ENCODE measurements at regions not wholly inside any gene's neighbourhood (a gene's known extent, or its start where the extent isn't known, plus 50 kb on each side); places are given as distances from the start of the nearest gene placed in this dataset.

- no peak for DNase-seq (ENCODE audit: low spot score)
- in situ Hi-C loops (cut with HindIII; ENCODE audit: low sequenced_read_pairs), result no loop called here
These were observed 233.7 kb downstream of the COG6 start for GRCh38 chr13:39888865-39889810.

GRCh38 chr13:39890537-39890936 lies 235.1 kb downstream of the COG6 start:
- no peak for DNase-seq (ENCODE audit: low spot score)
- in situ Hi-C loops (cut with HindIII; ENCODE audit: low sequenced_read_pairs), result no loop called here

GRCh38 chr13:39892721-39893685 lies 237.5 kb downstream of the COG6 start:
- in situ Hi-C loops (cut with HindIII; ENCODE audit: low sequenced_read_pairs), result no loop called here

DNA sequence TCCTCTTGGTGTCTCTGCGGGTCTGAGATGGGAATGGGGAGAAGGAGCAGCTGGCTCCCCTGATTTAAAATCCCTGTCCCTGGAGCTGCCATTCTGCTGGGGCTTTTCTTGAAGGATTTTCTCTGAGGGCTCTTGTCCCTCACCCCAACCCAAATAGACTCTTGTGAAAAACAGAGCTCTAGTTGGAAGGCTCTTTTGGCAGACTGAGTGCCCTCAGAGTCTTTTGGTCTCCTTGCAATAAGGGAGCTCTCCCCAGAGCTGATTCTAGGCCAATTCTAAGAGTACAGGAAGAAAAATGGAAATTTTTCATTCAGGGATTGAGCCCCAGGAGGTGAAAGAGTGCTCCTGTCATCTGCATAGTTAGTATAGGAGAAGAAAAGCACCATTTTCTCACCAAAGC lies 238.3 kb downstream of the COG6 start:
- in situ Hi-C loops (cut with HindIII; ENCODE audit: low sequenced_read_pairs), result no loop called here
- DNase-seq (ENCODE audit: low spot score), result no peak

More at GRCh38 chr13:39892721-39893685, 237.5 kb downstream of the COG6 start:
- DNase-seq (ENCODE audit: low spot score), result no peak

DNA sequence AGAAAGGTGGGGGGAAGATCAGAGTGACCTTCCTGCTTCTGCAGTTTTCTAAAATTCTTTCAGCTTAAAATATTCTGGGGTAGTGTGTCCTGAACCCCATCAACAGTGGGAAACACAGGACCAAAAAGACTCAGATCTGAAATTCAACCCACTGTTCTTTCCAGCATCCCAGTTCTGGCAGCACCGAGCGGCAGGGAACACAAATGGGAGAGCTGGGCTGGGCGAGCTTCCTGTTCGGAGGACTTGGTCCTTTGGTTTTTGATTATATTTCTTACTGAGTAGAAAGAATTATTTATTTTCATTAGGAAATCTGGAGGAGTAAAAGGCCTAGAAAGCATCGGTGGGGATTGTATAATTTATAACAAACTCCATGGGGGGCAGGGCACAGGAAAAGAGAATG lies 239.1 kb downstream of the COG6 start:
- no peak for DNase-seq (ENCODE audit: low spot score)
- in situ Hi-C loops (cut with HindIII; ENCODE audit: low sequenced_read_pairs), result no loop called here

DNA sequence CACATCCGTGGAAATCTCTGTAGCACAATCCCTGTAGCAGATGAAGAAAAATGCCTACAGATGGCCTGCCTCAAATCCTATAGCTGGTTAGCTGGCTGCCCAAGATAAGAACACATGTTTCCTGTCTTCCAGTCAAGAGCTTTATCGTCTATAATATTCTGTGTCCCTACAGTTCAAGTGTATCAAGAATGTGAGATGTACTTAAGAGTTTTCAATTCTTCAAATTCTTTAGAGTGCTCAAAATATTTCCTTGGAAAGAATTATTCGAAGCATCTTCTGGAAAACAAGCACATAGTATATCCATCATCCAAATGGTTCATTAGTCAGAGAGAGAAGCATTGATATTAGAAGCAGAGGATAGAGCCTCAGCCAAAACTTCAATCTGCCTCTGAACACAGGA lies 239.8 kb downstream of the COG6 start:
- no peak for DNase-seq (ENCODE audit: low spot score)

DNA sequence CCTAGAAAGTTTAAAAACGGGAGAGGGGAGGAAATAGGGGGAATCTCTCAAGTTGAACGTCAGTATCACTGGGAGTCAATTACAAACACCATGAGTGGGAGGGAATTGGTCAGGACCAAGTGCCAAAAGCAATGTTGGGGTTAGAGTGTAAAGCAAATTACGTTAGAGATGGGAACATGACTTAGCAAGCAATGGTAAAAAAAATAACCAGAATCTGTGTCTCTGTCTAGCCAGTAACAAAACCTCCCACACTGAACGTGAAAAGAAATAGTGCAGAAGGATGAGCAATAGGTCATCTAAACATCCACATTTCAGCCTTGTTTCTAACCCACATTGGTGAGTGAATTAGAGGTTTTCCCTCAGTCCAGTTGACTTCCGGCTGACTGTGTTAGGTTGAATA lies 242.2 kb downstream of the COG6 start:
- in situ Hi-C loops (cut with HindIII; ENCODE audit: low sequenced_read_pairs), result no loop called here
- DNase-seq (ENCODE audit: low spot score), result no peak

More for the DNA sequence above, 239.8 kb downstream of the COG6 start:
- in situ Hi-C loops (cut with HindIII; ENCODE audit: low sequenced_read_pairs), result no loop called here

DNA sequence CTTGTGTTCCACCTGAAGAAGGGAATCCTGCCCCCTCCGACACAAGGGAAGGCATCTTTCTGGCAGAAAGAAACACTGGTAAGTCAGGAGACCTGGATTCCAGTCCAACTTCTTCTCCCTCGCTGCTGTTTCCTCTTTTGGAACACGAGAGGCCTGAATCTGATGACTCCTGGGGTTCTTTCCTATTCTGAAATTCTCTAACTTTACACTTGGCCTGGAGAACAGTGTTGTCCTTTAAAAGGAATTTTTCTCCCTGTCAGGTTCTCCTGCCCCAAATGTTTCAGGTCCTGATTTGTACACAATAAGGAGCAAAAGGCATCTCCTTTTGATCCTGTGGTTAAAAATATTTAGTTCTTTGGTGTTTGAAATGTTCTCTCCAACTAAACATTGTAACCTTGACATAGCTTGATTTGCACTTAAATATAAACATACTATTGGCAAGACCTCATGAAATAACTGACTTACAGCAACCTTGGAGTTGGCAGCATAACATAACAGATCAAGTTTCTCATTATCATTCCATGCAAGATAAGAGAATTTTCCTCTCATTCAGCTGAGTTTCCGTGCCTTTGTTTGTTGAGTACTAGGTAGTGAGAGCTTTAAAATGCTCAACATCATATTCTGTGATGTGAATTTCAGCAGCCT lies 244.8 kb downstream of the COG6 start:
- DNase-seq (ENCODE audit: low spot score), result no peak
- in situ Hi-C loops (cut with HindIII; ENCODE audit: low sequenced_read_pairs), result no loop called here

GRCh38 chr13:39904959-39905358 lies 249.5 kb downstream of the COG6 start:
- in situ Hi-C loops (cut with HindIII; ENCODE audit: low sequenced_read_pairs), result no loop called here
- no peak for DNase-seq (ENCODE audit: low spot score)

DNA sequence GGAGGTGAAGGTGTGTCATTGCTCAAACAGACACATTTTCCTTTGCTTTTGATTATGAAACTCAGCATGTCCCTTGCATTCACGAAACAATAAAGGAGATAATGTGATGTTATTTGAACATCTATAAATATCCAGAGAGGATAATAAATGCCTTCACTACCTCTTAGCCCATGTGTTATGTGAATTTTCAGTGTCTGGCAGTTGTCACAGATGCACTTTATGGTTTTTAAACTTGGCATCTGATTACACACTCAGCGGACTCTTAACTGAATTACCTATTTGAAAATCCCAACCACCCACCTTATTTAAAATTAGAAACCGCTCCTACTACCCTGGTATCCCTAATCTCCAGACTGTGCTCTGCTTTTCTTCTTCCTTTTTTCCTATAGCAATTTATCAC lies 254.2 kb downstream of the COG6 start:
- DNase-seq (ENCODE audit: low spot score), result no peak

DNA sequence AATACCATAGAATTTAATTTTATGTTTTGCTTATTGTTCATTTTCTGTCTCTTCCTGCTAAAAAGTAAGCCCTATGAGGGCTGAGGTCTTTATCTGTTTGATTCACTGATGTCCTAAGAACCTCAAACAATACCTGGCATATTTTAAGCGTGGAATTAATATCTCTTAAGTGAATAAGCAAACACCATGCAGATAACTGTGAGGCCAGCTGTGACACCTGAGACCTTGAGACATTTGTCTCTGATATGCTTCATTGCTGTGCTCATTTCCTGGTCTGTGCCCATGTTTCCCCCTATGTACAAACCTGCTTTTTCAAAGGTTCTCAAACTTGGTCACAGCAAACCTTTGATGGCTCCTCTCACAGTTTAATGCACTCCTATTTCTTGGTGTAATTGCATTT lies 254.6 kb downstream of the COG6 start:
- in situ Hi-C loops (cut with HindIII; ENCODE audit: low sequenced_read_pairs), result no loop called here
- no peak for DNase-seq (ENCODE audit: low spot score)

More for the DNA sequence above, 254.2 kb downstream of the COG6 start:
- in situ Hi-C loops (cut with HindIII; ENCODE audit: low sequenced_read_pairs), result no loop called here

- DNase-seq (ENCODE audit: low spot score), result no peak
- in situ Hi-C loops (cut with HindIII; ENCODE audit: low sequenced_read_pairs), result no loop called here
These were observed 255.4 kb downstream of the COG6 start for GRCh38 chr13:39910833-39911232.

DNA sequence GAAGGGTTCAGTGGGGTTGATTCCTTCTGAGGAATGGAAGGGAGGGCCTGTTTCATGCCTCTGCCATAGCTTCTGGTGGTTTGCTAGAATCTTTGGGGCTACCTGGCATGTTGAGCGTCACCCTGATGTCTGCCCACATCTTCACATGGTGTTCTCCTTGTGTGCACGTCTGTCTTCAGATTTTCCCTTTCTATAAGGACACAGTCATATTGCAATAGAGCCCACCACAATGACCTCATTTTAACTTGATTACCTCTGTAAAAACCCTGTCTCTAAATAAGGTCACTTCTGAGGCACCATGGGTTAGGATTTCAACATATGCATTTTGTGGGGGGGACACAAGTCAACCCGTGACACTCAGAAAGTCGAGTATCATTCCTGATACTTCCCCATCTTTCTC lies 257.9 kb downstream of the COG6 start:
- DNase-seq (ENCODE audit: low spot score), result no peak
- in situ Hi-C loops (cut with HindIII; ENCODE audit: low sequenced_read_pairs), result no loop called here

GRCh38 chr13:39913928-39914327 lies 258.5 kb downstream of the COG6 start:
- in situ Hi-C loops (cut with HindIII; ENCODE audit: low sequenced_read_pairs), result no loop called here
- no peak for DNase-seq (ENCODE audit: low spot score)

DNA sequence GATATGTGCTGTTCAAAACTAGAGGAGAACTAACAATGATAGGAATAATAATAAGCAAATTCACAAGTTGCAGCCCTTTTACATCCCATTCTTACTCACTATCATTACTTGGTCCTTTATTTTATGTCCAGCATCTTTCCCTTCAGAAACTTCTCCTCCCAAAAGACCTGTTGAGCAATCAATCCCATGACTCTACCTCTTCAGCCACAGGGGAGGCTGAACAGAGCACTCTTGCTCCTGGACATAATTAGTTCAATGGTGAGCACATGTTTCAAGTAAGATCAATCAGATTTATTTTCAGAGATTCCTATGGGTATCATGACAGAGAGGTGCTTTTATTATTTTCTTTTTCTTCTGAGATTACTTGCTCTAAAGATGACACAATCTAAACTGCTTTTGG lies 260.0 kb downstream of the COG6 start:
- DNase-seq (ENCODE audit: low spot score), result no peak
- in situ Hi-C loops (cut with HindIII; ENCODE audit: low sequenced_read_pairs), result no loop called here

- in situ Hi-C loops (cut with HindIII; ENCODE audit: low sequenced_read_pairs), result no loop called here
These were observed 260.9 kb downstream of the COG6 start for GRCh38 chr13:39916330-39916729.

DNA sequence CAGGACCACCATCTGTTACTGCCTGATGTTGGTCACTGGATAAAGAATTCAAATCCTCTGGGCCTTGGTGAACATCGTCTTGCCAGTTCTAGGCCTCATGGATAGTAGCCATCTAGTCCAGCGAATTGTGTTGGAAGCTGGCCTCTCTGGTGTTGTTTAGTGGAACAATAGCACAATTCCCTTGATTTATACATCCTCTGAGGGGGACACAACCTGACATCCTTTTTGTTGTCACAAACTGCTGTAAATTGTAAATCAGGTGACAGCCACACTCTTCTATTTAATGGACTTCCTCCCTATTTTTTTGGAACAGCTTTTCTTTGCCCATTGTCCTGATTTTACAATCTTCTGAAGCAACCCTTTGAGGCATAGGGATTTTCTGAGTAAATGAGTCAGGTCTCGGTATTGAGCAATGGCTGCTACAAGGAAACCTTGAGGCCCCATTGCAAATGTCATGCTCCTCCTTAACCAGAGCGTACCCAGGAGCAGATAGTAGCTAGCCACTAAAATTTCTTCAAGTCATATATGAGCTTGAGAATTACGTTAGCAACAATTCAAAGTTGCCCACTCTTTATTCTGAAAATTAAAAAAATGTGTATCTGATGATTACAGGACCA lies 263.3 kb downstream of the COG6 start:
- in situ Hi-C loops (cut with HindIII; ENCODE audit: low sequenced_read_pairs), result no loop called here
- DNase-seq (ENCODE audit: low spot score), result no peak

More at GRCh38 chr13:39916330-39916729, 260.9 kb downstream of the COG6 start:
- DNase-seq (ENCODE audit: low spot score), result no peak

DNA sequence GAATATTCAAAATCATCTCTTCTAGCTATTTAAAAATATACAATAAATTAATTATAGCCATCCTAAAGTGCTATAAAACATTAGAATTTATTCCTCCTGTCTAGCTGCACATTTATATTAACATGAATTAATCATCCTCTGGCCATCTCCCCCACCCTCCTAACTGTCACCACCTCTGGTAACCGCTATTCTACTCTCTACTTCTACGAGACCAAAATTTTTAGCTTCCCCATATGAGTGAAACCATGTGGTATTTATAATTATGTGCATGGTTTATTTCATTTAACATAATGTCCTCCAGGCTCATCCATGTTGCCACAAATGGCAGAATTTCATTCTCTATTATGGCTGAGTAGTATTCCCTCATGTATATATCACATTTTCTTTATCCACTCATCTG lies 265.2 kb downstream of the COG6 start:
- in situ Hi-C loops (cut with HindIII; ENCODE audit: low sequenced_read_pairs), result no loop called here
- DNase-seq (ENCODE audit: low spot score), result no peak

DNA sequence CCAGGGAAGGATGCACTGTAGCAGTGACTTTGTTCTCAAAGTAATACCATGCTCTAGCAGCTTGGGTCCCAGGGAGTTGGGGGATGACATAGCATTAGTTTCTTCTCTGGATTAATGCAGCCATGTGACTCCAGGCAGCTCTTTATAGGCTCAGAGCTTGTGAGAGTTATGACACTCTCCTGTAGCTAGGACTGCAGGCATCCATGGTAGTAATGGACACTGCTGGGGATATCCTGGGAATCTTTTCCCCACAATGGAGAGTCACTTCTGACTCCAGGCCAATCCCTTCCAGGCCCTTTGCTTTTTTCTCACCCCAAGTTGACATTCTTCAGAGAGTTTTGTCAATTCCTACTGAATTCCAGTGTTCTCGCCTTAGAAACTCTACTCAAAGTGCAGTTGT lies 270.9 kb downstream of the COG6 start:
- in situ Hi-C loops (cut with HindIII; ENCODE audit: low sequenced_read_pairs), result no loop called here
- no peak for DNase-seq (ENCODE audit: low spot score)
